ENCODE measurements at regions not wholly inside any gene's neighbourhood (a gene's known extent, or its start where the extent isn't known, plus 50 kb on each side); places are given as distances from the start of the nearest gene placed in this dataset.

GRCh38 chr13:77383097-77383496 is 56.2 kb upstream of the MYCBP2 start:
- H3K27me3 ChIP-seq (ENCODE audit: control insufficient read depth in 2 of 2, insufficient read depth in 2 of 2, low read length in 2 of 2), result no peaks in the 10 kb centered on the region
- in situ Hi-C loops (cut with MboI), result no loop called here
- TF ChIP-seq ZNF740 (CRISPR knock-in tag; IDR thresholded peaks at IDR 0.05), result no peak
- TF ChIP-seq ZNF740 (tag; IDR thresholded peaks at IDR 0.05), result no peak
- TF ChIP-seq BCOR (IDR thresholded peaks at IDR 0.05), result no peak
- TF ChIP-seq ATF2 (CRISPR knock-in tag; IDR thresholded peaks at IDR 0.05), result no peak
- TF ChIP-seq KDM1A (IDR thresholded peaks at IDR 0.05), result no peak
- TF ChIP-seq CREM (IDR thresholded peaks at IDR 0.05; ENCODE audit: low read depth), result no peak
- no peak for TF ChIP-seq KAT2B (IDR thresholded peaks at IDR 0.05; ENCODE audit: low read depth, low read length)
- TF ChIP-seq HDGF (IDR thresholded peaks at IDR 0.05), result no peak
- TF ChIP-seq JUND (IDR thresholded peaks at IDR 0.05; ENCODE audit: borderline replicate concordance, low read depth, low read length), result no peak
- no peak for TF ChIP-seq JUND (tag; IDR thresholded peaks at IDR 0.05; ENCODE audit: borderline replicate concordance, low read depth, low read length)
- TF ChIP-seq IRF9 (tag; IDR thresholded peaks at IDR 0.05), result no peak
- no peak for TF ChIP-seq DIDO1 (tag; IDR thresholded peaks at IDR 0.05; ENCODE audit: low read depth)
- TF ChIP-seq CAMTA2 (CRISPR knock-in tag; conservative IDR thresholded peaks at IDR 0.05), result no peak
- no peak for TF ChIP-seq GATAD2A (IDR thresholded peaks at IDR 0.05)
- no peak for TF ChIP-seq FOXK2 (conservative IDR thresholded peaks at IDR 0.05 in 1 of 2, IDR thresholded peaks at IDR 0.05 in 1 of 2; ENCODE audit: low read depth in 2 of 2)
- TF ChIP-seq ZBTB17 (CRISPR knock-in tag; IDR thresholded peaks at IDR 0.05), result no peak
- TF ChIP-seq MAFK (IDR thresholded peaks at IDR 0.05; ENCODE audit: low read length), result no peak
- TF ChIP-seq TCF7 (IDR thresholded peaks at IDR 0.05; ENCODE audit: borderline replicate concordance), result no peak
- no peak for TF ChIP-seq HDAC2 (IDR thresholded peaks at IDR 0.05)
- no peaks in the 10 kb centered on the region; a peak in 1 of 5 replicates for H3K4me1 ChIP-seq (replicated peaks in 1 of 2; ENCODE audit: control insufficient read depth in 2 of 2, insufficient read depth in 2 of 2, low read length in 2 of 2)
- no peaks in the 10 kb centered on the region for H3K9me3 ChIP-seq (replicated peaks; ENCODE audit: control insufficient read depth, insufficient read depth, low read depth, low read length)
- intact Hi-C loops (cut with micrococcal nuclease), result no loop called here
- no peak overlapping the region for H3K4me3 ChIP-seq
- H3K36me3 ChIP-seq (ENCODE audit: control insufficient read depth, insufficient read depth, low read length), result no peaks in the 10 kb centered on the region
- no peaks in the 10 kb centered on the region for H4K20me1 ChIP-seq (replicated peaks; ENCODE audit: control insufficient read depth, insufficient read depth, low read length)
- DNase-seq (ENCODE audit: extremely low read depth in 1 of 4, low spot score in 3 of 4), result no peak
- H2AFZ ChIP-seq (ENCODE audit: low read depth, low read length), result no peak overlapping the region
- BruUV-seq (replicated peaks), result no TSS peak
- H3K79me2 ChIP-seq (ENCODE audit: control insufficient read depth, insufficient read depth, low read length), result no peaks in the 10 kb centered on the region
- no peak overlapping the region for H3K9ac ChIP-seq (ENCODE audit: insufficient read depth in 1 of 2, low read depth in 2 of 2, low read length in 2 of 2)
- ChIA-PET CTCF (ENCODE audit: low intra/inter-chr PET ratio) (interaction anchor here (0.7 kb wide), 1 partner anchor 1016 kb away, joined by 4 read pairs; no protein-coding TSS in a partner anchor), POLR2A (no interaction called here)
- H3K9me1 ChIP-seq (ENCODE audit: control insufficient read depth, insufficient read depth, low read length), result no peaks in the 10 kb centered on the region
- H3K4me2 ChIP-seq (ENCODE audit: insufficient read depth, low read length), result no peak overlapping the region
- WGBS (ENCODE audit: insufficient coverage, low coverage, missing lambda C conversion rate), result 1% methylated on average over 4 of the region's 4 CpGs
- FAIRE-seq, result no peak
- no peak overlapping the region for H3K27ac ChIP-seq (ENCODE audit: extremely low read depth, low read depth, low read length)
- no peak for ATAC-seq

Measured in K562 (cell line).